ENCODE measurements at regions not wholly inside any gene's neighbourhood (a gene's known extent, or its start where the extent isn't known, plus 50 kb on each side); places are given as distances from the start of the nearest gene placed in this dataset.
A peak's percentile ranks its signal among the peaks of the same experiment; 100 is the strongest.
"Not testable (repeated sequence)": the region's sequence is repeated elsewhere in the genome, so short reads cannot be mapped to it uniquely, and the experiment has no call there.

GRCh38 chr18:41046250-41046649 lies 908.8 kb upstream of the PIK3C3 start:
- H3K4me3 ChIP-seq (ENCODE audit: low read depth, low read length) = not testable (repeated sequence)

DNA sequence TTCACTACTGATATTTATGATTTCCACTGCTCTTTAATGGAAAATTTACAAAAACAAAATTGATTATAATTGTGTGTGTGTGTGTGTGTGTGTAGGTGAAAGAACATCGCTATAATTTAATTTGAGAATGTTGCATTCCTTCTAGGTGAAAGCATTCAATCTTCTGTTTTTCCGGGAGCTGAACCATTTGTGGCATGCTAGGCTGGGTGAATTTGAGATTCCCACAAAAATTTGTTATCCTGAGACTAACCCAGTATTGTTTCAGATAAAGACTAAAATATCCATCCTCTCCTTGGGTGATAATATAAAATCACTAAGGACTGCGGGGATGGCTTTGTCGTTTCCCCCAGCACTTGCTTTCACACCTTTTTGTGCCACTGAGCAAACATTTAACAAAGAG lies 911.2 kb upstream of the PIK3C3 start:
- no peak overlapping the region for H3K4me3 ChIP-seq (ENCODE audit: low read depth, low read length)
- DNase-seq (ENCODE audit: low read depth) = no peak

More at GRCh38 chr18:41046250-41046649, 908.8 kb upstream of the PIK3C3 start:
- not testable (repeated sequence) for DNase-seq (ENCODE audit: low read depth)

GRCh38 chr18:41042866-41043265 lies 912.2 kb upstream of the PIK3C3 start:
- DNase-seq (ENCODE audit: low read depth) = no peak

DNA sequence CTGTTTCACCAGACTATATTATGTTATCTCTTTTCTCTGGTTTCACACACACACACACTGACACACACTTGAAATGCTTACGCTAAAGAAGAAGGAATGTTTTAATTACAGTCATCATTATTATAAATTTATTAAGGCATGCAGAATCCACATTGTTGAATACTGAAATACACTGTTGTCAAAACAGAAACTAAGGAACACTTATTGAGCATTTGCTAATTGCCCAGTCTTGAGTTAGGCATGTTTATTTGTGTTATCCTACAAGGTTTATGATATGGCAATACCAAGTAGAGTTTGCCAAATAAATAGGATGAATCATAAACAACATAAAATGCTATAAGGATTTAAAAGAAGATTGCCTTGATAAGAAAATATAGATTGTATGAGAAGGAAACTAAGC lies 917.0 kb upstream of the PIK3C3 start:
- DNase-seq (ENCODE audit: low read depth) = no peak
- no peak overlapping the region for H3K4me3 ChIP-seq (ENCODE audit: low read depth, low read length)

More at GRCh38 chr18:41042866-41043265, 912.2 kb upstream of the PIK3C3 start:
- H3K4me3 ChIP-seq (ENCODE audit: low read depth, low read length) = no peak overlapping the region

GRCh38 chr18:41036346-41036745 lies 918.7 kb upstream of the PIK3C3 start:
- H3K4me3 ChIP-seq (ENCODE audit: low read depth, low read length) = no peak overlapping the region
- no peak for DNase-seq (ENCODE audit: low read depth)

DNA sequence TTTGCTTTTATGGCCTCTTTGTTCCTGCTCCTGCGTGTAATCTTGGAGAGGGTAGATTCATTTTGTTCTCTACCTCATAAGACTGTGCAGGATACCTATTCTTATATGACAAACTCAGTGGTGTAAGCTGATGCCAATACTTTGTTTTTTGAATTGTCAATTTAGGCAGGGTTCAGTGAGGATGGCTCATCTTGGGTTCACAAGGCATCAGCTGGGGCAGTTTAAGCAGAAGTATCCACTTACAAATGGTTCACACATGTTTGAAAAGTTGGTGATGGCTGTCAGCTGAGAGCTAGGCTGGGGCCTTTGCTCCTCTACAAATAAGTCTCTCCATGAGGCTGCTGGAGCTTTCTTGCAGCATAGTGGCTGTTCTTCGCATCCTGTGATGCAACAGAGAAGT lies 920.6 kb upstream of the PIK3C3 start:
- no peak for DNase-seq (ENCODE audit: low read depth)
- no peak overlapping the region for H3K4me3 ChIP-seq (ENCODE audit: low read depth, low read length)

DNA sequence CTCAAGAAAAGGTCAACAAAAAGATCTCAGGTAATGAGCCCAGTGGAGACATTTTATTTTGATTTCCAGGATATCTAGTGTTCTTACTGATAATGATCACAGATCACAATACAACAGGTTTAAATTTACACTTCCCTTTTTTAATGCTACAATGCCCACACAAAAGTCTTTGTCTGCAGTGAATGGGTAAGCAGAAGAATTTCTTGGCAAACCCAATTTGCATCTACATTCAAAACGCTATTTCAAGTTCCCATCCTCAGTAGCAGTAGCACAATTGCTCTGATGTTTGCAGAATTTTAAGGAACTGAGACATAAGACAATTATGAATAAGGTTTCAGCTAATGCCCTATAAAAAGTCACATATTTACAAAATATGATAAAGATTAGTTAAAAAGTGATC lies 929.4 kb upstream of the PIK3C3 start:
- no peak overlapping the region for H3K4me3 ChIP-seq (ENCODE audit: low read depth, low read length)

DNA sequence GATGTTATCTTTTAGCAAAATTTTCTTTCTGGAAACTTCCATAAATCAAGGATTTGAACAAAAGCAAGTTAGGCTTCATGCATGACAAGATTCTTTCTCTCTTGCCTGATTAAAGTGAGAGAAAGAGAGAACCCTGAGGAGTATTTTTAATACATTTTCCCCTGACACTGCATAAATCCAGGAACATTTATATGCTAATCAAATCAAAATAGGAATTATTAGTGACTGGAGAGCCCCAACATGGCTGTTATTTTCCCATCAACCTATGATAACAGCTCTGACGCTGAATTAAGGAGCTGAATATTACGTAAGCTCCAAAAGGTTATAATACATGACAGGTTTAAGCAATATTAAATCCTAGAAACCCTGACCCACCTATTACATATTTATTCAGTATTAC lies 930.2 kb upstream of the PIK3C3 start:
- DNase-seq (ENCODE audit: low read depth) = no peak
- no peak overlapping the region for H3K4me3 ChIP-seq (ENCODE audit: low read depth, low read length)

More for the DNA sequence above, 929.4 kb upstream of the PIK3C3 start:
- DNase-seq (ENCODE audit: low read depth) = no peak

GRCh38 chr18:41022484-41022883 lies 932.5 kb upstream of the PIK3C3 start:
- no peak overlapping the region for H3K4me3 ChIP-seq (ENCODE audit: low read depth, low read length)
- DNase-seq (ENCODE audit: low read depth) = no peak

DNA sequence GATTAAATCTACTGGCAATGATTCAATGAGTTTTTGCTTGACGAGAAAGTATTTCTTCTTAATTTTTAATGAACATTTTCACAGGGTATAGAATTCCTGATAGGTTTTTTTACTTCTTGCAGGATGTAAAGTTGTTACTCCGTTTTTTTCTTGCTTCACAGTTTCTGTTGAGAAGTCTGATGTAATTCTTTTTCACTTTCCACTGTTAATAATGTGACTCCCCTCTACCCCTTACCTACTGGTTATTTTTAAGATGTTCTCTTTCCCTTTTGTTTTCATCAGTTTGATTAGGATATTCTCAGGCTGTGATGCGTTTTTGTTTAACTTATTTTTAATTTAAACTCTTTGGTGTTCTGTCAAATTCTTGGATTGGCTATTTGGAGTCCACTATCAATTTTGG lies 933.9 kb upstream of the PIK3C3 start:
- DNase-seq (ENCODE audit: low read depth) = no peak
- no peak overlapping the region for H3K4me3 ChIP-seq (ENCODE audit: low read depth, low read length)

- no peak for DNase-seq (ENCODE audit: low read depth)
- H3K4me3 ChIP-seq (ENCODE audit: low read depth, low read length) = no peak overlapping the region
Measured at GRCh38 chr18:41012194-41012593, 942.8 kb upstream of the PIK3C3 start.

- no peak overlapping the region for H3K4me3 ChIP-seq (ENCODE audit: low read depth, low read length)
- no peak for DNase-seq (ENCODE audit: low read depth)
Measured at GRCh38 chr18:41009926-41010325, 945.1 kb upstream of the PIK3C3 start.

DNA sequence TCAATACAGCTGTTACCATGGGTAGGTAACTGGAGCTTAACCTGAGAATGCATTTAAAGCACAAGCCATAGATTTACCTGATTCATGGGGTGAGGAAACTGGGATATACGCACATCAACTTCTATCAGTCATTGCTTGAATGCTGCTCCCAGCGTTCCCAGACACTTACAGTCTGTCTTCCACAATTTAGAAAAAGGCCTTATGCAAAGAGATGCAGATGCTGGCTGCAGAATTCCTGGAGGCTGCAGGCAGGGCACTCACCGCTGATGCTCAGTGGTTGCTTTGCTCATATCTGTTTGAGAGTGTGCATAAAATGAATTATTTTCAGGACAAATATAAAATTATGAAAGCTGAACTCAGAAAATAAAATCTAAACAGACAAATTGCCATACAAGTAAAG lies 950.7 kb upstream of the PIK3C3 start:
- DNase-seq (ENCODE audit: low read depth) = no peak
- no peak overlapping the region for H3K4me3 ChIP-seq (ENCODE audit: low read depth, low read length)

- DNase-seq (ENCODE audit: low read depth) = no peak
- H3K4me3 ChIP-seq (ENCODE audit: low read depth, low read length) = no peak overlapping the region
Measured at GRCh38 chr18:40995529-40995928, 959.5 kb upstream of the PIK3C3 start.

DNA sequence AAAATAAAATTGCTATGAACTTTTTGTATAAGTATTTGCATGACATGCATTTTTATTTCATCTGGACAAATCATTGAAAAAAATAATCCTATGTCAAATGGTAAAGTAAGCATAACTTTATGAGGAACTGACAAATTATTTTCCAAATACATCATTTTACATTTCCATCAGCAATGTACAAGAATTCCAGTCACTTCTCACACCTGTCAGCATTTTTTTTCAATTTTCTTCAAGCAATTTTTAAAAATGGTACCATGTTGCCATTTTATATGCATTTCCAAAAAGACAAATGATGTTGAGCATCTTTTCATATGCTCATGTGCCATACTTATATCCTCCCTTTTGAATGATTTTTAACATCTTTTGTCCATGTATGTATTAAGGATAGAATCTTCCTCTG lies 961.7 kb upstream of the PIK3C3 start:
- H3K4me3 ChIP-seq (ENCODE audit: low read depth, low read length) = no peak overlapping the region
- no peak for DNase-seq (ENCODE audit: low read depth)

GRCh38 chr18:40987581-40987980 lies 967.5 kb upstream of the PIK3C3 start:
- no peak overlapping the region for H3K4me3 ChIP-seq (ENCODE audit: low read depth, low read length)
- DNase-seq (ENCODE audit: low read depth) = no peak

DNA sequence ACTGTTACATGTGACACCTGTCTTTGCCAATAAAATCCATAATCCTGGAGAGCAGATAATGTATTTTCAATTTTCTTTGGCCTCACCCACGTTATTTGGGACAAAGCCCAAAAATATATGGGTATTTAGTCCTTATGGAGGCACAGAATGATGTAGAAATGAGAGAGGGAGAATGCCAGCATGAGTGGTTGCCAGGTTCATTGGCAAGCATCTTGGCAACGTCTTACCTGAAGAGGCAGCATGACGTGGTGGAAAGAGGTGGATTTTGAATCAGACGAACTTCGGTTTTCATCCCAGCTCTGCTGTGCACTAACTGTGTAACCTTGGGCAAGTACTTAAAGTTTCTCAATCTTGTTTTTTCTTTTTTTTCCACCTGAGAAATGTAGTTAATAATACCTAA lies 969.6 kb upstream of the PIK3C3 start:
- H3K4me3 ChIP-seq (ENCODE audit: low read depth, low read length) = no peak overlapping the region
- DNase-seq (ENCODE audit: low read depth) = no peak

DNA sequence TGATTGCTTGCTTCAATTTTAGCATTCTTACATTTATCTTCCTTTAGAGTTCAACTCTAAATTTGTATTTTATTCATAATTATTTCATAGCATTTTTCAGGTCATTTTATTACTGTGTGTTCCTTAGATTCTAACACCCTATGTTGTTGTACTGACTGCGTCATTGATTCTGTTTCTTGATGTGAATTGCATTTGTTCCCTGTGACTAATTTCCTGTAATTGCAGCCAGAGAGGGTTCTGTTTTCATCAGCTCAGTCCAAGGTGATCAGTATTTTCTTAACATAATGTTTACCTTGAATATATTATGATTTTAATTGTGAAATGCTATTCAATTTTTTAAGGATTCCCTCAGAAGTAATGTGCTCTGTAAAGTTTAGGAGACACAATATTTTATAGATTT lies 970.2 kb upstream of the PIK3C3 start:
- H3K4me3 ChIP-seq (ENCODE audit: low read depth, low read length) = no peak overlapping the region
- peak; percentile 48 for DNase-seq (ENCODE audit: low read depth)

DNA sequence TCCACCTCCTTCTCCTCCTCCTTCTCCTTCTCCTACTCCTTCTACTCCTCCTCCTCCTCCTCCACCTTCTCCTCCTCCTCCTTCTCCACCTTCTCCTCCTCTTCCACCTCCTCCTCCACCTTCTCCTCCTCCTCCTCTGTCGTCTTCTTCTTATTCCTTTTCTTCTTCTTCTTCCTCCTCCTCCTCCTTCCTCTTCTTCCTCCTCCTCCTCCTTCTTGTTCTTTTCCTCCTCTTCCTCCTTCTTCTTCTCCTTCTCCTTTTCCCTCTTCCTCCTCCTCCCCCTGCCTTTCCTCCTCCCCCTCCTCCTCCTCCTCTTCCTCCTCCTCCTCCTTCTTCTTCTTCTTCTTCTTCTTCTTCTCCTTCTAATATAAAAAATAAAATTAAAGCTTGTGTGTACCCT lies 971.2 kb upstream of the PIK3C3 start:
- DNase-seq (ENCODE audit: low read depth) = no peak

DNA sequence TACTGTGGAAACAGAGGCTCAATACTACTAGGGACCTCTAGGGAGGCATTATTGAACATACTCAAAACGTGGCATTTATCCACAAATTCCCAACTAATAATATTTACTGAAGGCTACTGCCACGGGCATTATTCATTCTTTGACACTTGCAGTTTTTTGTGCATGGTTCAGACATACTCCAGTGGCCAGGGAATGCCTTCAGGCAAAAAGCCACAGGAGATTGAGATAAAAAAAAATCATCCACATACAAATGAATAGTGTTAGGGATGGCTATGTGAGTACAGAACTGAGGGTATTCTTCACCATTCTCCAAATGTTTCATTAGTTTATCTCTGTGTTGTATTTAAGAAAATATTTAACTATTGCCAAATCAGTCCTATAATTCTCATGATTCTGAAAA lies 974.9 kb upstream of the PIK3C3 start:
- DNase-seq (ENCODE audit: low read depth) = no peak

More for the DNA sequence above, 971.2 kb upstream of the PIK3C3 start:
- H3K4me3 ChIP-seq (ENCODE audit: low read depth, low read length) = no peak overlapping the region

GRCh38 chr18:40976050-40976449 lies 979.0 kb upstream of the PIK3C3 start:
- H3K4me3 ChIP-seq (ENCODE audit: low read depth, low read length) = no peak overlapping the region
- no peak for DNase-seq (ENCODE audit: low read depth)

More for the DNA sequence above, 974.9 kb upstream of the PIK3C3 start:
- H3K4me3 ChIP-seq (ENCODE audit: low read depth, low read length) = no peak overlapping the region

DNA sequence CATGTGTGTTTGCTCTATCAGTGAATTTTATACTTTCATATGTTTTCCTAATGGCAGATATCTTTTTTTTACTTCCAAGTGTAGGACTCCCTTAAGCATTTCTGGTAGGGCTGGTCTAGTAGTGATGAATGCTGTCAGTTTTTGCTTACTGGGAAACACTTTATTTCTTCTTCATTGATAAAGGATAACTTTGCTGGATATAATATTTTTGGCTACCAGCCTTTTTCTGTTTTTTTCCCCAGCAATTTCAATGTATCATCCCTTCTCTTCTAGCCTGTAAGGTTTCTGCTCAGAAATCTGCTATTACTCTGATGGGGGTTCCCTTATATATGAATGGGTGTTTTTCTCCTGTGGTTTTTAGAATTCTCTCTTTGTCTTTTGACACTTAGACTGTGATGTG lies 980.6 kb upstream of the PIK3C3 start:
- no peak for DNase-seq (ENCODE audit: low read depth)
- H3K4me3 ChIP-seq (ENCODE audit: low read depth, low read length) = no peak overlapping the region

Measured in skeletal muscle cell (primary cell).